ENCODE measurements at regions not wholly inside any gene's neighbourhood (a gene's known extent, or its start where the extent isn't known, plus 50 kb on each side); places are given as distances from the start of the nearest gene placed in this dataset.

DNA sequence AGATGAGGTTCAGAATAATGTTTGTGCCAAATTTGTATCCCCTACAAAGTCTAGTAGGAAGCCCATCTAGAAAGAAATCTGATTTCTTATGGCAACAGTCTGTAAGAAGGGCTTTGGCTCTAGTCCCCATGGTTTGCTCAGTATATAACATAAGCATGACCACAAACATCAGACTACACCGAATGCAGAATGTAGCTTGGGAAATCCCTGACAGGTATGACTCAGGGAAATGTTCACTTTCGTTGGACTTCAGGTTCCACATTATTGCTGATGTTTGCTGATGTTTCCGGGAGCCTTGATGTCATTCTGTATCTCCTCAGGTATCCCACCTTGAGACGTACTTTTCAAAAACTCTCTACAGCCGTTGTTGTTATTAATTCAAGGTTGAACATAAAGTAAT is 304.4 kb upstream of the TGFBR2 start:
- TF ChIP-seq, protein P1, sequence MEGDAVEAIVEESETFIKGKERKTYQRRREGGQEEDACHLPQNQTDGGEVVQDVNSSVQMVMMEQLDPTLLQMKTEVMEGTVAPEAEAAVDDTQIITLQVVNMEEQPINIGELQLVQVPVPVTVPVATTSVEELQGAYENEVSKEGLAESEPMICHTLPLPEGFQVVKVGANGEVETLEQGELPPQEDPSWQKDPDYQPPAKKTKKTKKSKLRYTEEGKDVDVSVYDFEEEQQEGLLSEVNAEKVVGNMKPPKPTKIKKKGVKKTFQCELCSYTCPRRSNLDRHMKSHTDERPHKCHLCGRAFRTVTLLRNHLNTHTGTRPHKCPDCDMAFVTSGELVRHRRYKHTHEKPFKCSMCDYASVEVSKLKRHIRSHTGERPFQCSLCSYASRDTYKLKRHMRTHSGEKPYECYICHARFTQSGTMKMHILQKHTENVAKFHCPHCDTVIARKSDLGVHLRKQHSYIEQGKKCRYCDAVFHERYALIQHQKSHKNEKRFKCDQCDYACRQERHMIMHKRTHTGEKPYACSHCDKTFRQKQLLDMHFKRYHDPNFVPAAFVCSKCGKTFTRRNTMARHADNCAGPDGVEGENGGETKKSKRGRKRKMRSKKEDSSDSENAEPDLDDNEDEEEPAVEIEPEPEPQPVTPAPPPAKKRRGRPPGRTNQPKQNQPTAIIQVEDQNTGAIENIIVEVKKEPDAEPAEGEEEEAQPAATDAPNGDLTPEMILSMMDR (IDR thresholded peaks at IDR 0.05), result no peak
- H3K4me1 Mint-ChIP-seq (ENCODE audit: low read depth), result peaks cover 15% of the 10 kb centered on the region

DNA sequence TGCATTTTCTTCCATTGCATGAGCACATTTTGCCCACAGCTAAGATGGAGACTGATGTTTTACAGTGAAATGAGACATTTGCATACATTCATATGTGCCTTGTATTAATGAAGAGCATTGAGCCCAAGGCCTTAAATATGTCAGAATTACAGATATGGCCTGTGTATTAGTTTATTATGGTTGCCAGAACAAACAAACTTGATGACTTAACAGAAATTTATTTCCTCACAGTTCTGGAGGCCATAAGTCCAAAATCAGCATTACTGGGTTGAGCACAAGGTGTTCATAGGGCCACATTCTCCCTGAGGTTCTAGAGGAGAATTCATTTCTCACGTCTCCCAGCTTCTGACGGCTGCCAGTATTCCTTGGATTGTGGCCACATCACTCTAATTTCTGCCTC is 302.6 kb upstream of the TGFBR2 start:
- Mint-ChIP-seq H3K9me3 (ENCODE audit: low read depth) (peaks cover 12% of the 10 kb centered on the region), H3K27ac (ENCODE audit: unreplicated experiment) (no peak overlapping the region), H3K36me3 (ENCODE audit: low read depth) (peaks cover 5% of the 10 kb centered on the region), H3K4me1 (ENCODE audit: low read depth) (peaks cover 18% of the 10 kb centered on the region), H3K4me3 (ENCODE audit: unreplicated experiment) (no peak overlapping the region), H3K27me3 (ENCODE audit: low read depth) (no peaks in the 10 kb centered on the region)
- TF ChIP-seq, protein P1 (IDR thresholded peaks at IDR 0.05), result no peak
- DNase-seq (ENCODE audit: low spot score), result no peak

More for the DNA sequence above, 304.4 kb upstream of the TGFBR2 start:
- no peak overlapping the region for H3K4me3 Mint-ChIP-seq (ENCODE audit: unreplicated experiment)
- H3K27ac Mint-ChIP-seq (ENCODE audit: unreplicated experiment), result no peak overlapping the region
- no peak for DNase-seq (ENCODE audit: low spot score)
- H3K27me3 Mint-ChIP-seq (ENCODE audit: low read depth), result no peaks in the 10 kb centered on the region
- peaks cover 5% of the 10 kb centered on the region for H3K36me3 Mint-ChIP-seq (ENCODE audit: low read depth)
- H3K9me3 Mint-ChIP-seq (ENCODE audit: low read depth), result peaks cover 12% of the 10 kb centered on the region

DNA sequence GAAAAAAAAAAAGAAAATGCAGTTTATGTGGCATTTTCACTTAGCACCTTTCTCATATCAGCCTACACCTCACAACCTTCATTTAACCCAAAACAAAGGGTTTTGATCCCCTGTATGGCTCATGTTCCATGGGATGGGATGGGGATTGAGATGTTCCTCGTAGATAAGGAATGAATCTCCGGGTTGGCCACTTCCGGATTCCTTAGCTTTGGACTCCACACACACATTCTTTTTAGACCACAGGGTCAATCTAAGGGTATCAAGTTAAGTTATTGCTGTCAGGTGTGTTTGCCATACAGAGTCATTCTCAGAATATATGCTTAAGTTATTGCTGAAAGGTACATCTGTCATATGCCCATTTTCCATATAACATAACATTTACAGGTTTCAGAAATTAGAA is 301.4 kb upstream of the TGFBR2 start:
- H3K36me3 Mint-ChIP-seq (ENCODE audit: low read depth), result peaks cover 5% of the 10 kb centered on the region
- no peak overlapping the region for H3K27ac Mint-ChIP-seq (ENCODE audit: unreplicated experiment)
- no peak for DNase-seq (ENCODE audit: low spot score)
- peaks cover 9% of the 10 kb centered on the region for H3K4me1 Mint-ChIP-seq (ENCODE audit: low read depth)
- TF ChIP-seq, protein P1 (IDR thresholded peaks at IDR 0.05), result no peak
- H3K4me3 Mint-ChIP-seq (ENCODE audit: unreplicated experiment), result no peak overlapping the region
- H3K27me3 Mint-ChIP-seq (ENCODE audit: low read depth), result no peaks in the 10 kb centered on the region
- peaks cover 12% of the 10 kb centered on the region for H3K9me3 Mint-ChIP-seq (ENCODE audit: low read depth)

DNA sequence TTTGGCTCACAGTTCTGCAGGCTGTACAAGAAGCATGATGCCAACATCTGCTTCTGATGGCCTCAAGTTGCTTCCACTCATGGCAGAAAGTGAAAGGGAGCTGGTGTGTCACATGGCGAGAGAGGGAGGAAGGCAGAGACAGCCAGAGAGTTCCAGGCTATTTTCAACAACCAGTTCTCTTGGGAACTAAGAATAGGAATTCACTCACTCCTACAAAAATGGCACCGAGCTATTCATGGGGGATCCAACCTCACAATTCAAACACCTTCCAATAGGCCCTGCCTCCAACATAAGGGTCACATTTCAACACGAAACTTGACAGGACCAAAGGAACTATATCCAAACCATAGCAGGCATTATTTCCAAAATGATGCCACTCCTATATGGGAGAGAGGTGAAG is 299.5 kb upstream of the TGFBR2 start:
- Mint-ChIP-seq H3K27me3 (ENCODE audit: low read depth) (no peaks in the 10 kb centered on the region), H3K9me3 (ENCODE audit: low read depth) (peaks cover 12% of the 10 kb centered on the region)

DNA sequence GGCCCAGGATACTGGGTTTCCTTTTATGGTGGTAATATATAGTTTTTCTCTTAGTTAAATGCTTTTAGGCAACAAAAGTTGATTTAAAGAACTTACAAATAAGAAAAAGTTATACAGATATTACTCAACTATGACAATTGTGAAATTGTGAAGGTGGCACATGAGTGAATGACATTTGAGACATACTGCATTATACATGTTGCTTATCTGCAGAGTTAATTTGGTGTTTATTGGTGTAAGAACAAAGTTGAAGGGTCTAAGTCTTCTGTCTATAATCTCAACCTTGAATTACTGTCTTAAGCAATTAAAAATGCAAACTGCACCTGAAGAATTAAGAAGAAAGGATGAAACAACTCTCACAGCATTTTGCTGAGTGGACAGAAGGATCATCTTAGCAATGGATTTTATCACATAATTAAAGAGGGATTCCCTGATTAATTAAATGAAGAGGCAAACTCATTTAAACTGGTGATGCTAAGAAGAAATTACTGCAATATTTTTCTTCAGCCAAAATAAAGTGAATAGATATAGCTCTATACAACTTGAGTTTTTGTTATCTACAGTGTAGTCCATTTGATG is 298.9 kb upstream of the TGFBR2 start:
- no peak for DNase-seq (ENCODE audit: low spot score)
- no peaks in the 10 kb centered on the region for H3K27me3 Mint-ChIP-seq (ENCODE audit: low read depth)
- peaks cover 12% of the 10 kb centered on the region for H3K9me3 Mint-ChIP-seq (ENCODE audit: low read depth)
- no peak overlapping the region for H3K4me3 Mint-ChIP-seq (ENCODE audit: unreplicated experiment)
- H3K4me1 Mint-ChIP-seq (ENCODE audit: low read depth), result peaks cover 3% of the 10 kb centered on the region
- H3K36me3 Mint-ChIP-seq (ENCODE audit: low read depth), result peaks cover 5% of the 10 kb centered on the region
- TF ChIP-seq, protein P1 (IDR thresholded peaks at IDR 0.05), result no peak
- H3K27ac Mint-ChIP-seq (ENCODE audit: unreplicated experiment), result no peak overlapping the region

More for the DNA sequence above, 299.5 kb upstream of the TGFBR2 start:
- Mint-ChIP-seq H3K36me3 (ENCODE audit: low read depth) (peaks cover 5% of the 10 kb centered on the region), H3K27ac (ENCODE audit: unreplicated experiment) (no peak overlapping the region), H3K4me1 (ENCODE audit: low read depth) (peaks cover 3% of the 10 kb centered on the region), H3K4me3 (ENCODE audit: unreplicated experiment) (no peak overlapping the region)
- DNase-seq (ENCODE audit: low spot score), result no peak
- TF ChIP-seq, protein P1 (IDR thresholded peaks at IDR 0.05), result no peak
